ENCODE measurements at regions not wholly inside any gene's neighbourhood (a gene's known extent, or its start where the extent isn't known, plus 50 kb on each side); places are given as distances from the start of the nearest gene placed in this dataset.

GRCh38 chr14:43413084-43413483 is 1094.0 kb downstream of the FSCB start:
- no peak for ATAC-seq
- no peak for TF ChIP-seq PPARA (CRISPR knock-in tag; IDR thresholded peaks at IDR 0.05; ENCODE audit: borderline replicate concordance)
- TF ChIP-seq GLIS3 (CRISPR knock-in tag; IDR thresholded peaks at IDR 0.05) = no peak

GRCh38 chr14:43411841-43412240 is 1095.2 kb downstream of the FSCB start:
- no peak for ATAC-seq
- TF ChIP-seq ARNTL (CRISPR knock-in tag; IDR thresholded peaks at IDR 0.05; ENCODE audit: borderline replicate concordance, low read depth) (no peak), TSHZ2 (CRISPR knock-in tag; IDR thresholded peaks at IDR 0.05) (no peak), CSRNP3 (CRISPR knock-in tag; IDR thresholded peaks at IDR 0.05) (no peak), CREB5 (CRISPR knock-in tag; IDR thresholded peaks at IDR 0.05; ENCODE audit: low read depth) (no peak), ZC3H10 (CRISPR knock-in tag; IDR thresholded peaks at IDR 0.05) (no peak), CSDC2 (CRISPR knock-in tag; IDR thresholded peaks at IDR 0.05) (no peak), SNAI2 (CRISPR knock-in tag; IDR thresholded peaks at IDR 0.05) (no peak)

GRCh38 chr14:43410631-43411030 is 1096.5 kb downstream of the FSCB start:
- ATAC-seq = no peak
- TF ChIP-seq BACH2 (CRISPR knock-in tag; IDR thresholded peaks at IDR 0.05; ENCODE audit: borderline replicate concordance) (no peak), ISL1 (CRISPR knock-in tag; IDR thresholded peaks at IDR 0.05) (no peak), PATZ1 (CRISPR knock-in tag; IDR thresholded peaks at IDR 0.05; ENCODE audit: borderline replicate concordance) (no peak), ZFP3 (CRISPR knock-in tag; IDR thresholded peaks at IDR 0.05) (no peak), ZNF70 (CRISPR knock-in tag; IDR thresholded peaks at IDR 0.05) (no peak), CSDC2 (CRISPR knock-in tag; IDR thresholded peaks at IDR 0.05) (no peak), OSR1 (CRISPR knock-in tag; IDR thresholded peaks at IDR 0.05) (no peak), POU6F1 (CRISPR knock-in tag; IDR thresholded peaks at IDR 0.05; ENCODE audit: borderline replicate concordance, low read depth) (no peak), CSRNP3 (CRISPR knock-in tag; IDR thresholded peaks at IDR 0.05) (no peak), TSHZ2 (CRISPR knock-in tag; IDR thresholded peaks at IDR 0.05) (no peak), SNAI2 (CRISPR knock-in tag; IDR thresholded peaks at IDR 0.05) (no peak), ZNF8 (CRISPR knock-in tag; IDR thresholded peaks at IDR 0.05) (no peak), TCF4 (CRISPR knock-in tag; IDR thresholded peaks at IDR 0.05; ENCODE audit: borderline replicate concordance) (no peak), TOX (CRISPR knock-in tag; IDR thresholded peaks at IDR 0.05; ENCODE audit: borderline replicate concordance) (no peak), CREB5 (CRISPR knock-in tag; IDR thresholded peaks at IDR 0.05; ENCODE audit: low read depth) (no peak), RARB (CRISPR knock-in tag; IDR thresholded peaks at IDR 0.05) (no peak)
